K562 (cell line): ENCODE measurements at regions not wholly inside any gene's neighbourhood (a gene's known extent, or its start where the extent isn't known, plus 50 kb on each side); places are given as distances from the start of the nearest gene placed in this dataset.
A peak's percentile ranks its signal among the peaks of the same experiment; 100 is the strongest.

Experiments
- ATAC-seq: fragments of 200-7000 bp; cut with Tn5 transposase; 3 replicates; pipeline ENCODE4 v1.9.1; 2020; ENCODE audit warnings: moderate library complexity
- BruUV-seq: library from RNA; stranded (reverse); fragments of 400-500 nt; replicated peaks from 2 replicates; lab custom pipeline; 2021; lab: Mats Ljungman, UMichigan
- CTCF ChIA-PET: fragments of 300-600 bp; formaldehyde crosslinking; extraction: SDS; loops from one replicate; lab custom pipeline; 2021; ENCODE audit warnings: low intra/inter-chr PET ratio; lab: Yijun Ruan, JAX
- POLR2A ChIA-PET: fragments of 300-600, 350-650 bp; sonication (Branson Sonifier 250); formaldehyde crosslinking; extraction: SDS; loops from one replicate; lab custom pipeline; 2021; ENCODE audit warnings: antibody characterized with exemption, inconsistent platforms; lab: Yijun Ruan, JAX
- DNase-seq, 4 experiments: peaks; one replicate each; pipeline versions ENCODE4 v3.0.0 to v3.0.0-alpha.2; 2011 to 2018; ENCODE audit warnings: low spot score in 3 of 4, mixed read lengths in 3 of 4; ENCODE audit errors: extremely low read depth in 1 of 4
- FAIRE-seq: peaks from 2 replicates; lab custom pipeline; 2011; peaks lifted over from hg19 to GRCh38; lab: Jason Lieb, UNC
- H2AFZ ChIP-seq: 2 replicates; pipeline ENCODE4 v1.6.0; 2011; ENCODE audit warnings: low read depth, low read length, control low read depth, inconsistent platforms
- H3K27ac ChIP-seq: fragments of 200-600 bp; 3 replicates; pipeline ENCODE4 v1.8.0; 2011; ENCODE audit warnings: low read depth, mild to moderate bottlenecking, control low read depth, inconsistent platforms, low read length, moderate library complexity, mixed read lengths; ENCODE audit errors: extremely low read depth
- H3K27me3 ChIP-seq, 2 experiments: fragments of 300-600 bp in 1 of 2; 2 replicates in 1 of 2; 3 replicates in 1 of 2; pipeline versions ENCODE4 v1.6.0 to v1.8.0; 2011; ENCODE audit warnings: inconsistent platforms in 2 of 2, low read length in 2 of 2, mild to moderate bottlenecking in 1 of 2, mixed read lengths in 1 of 2, moderate library complexity in 1 of 2; ENCODE audit not compliant: control insufficient read depth in 2 of 2, insufficient read depth in 2 of 2
- H3K36me3 ChIP-seq: fragments of 300-600 bp; 3 replicates; pipeline ENCODE4 v1.8.0; 2011; ENCODE audit warnings: mild to moderate bottlenecking, low read length, inconsistent platforms; ENCODE audit not compliant: control insufficient read depth, insufficient read depth
- H3K4me1 ChIP-seq, 2 experiments: fragments of 200-600 bp in 1 of 2; replicated peaks in 1 of 2; 2 replicates in 1 of 2; 3 replicates in 1 of 2; pipeline versions ENCODE4 v1.5.1 to v1.8.0; 2011; ENCODE audit warnings: inconsistent platforms in 2 of 2, low read length in 2 of 2, mild to moderate bottlenecking in 1 of 2, mixed read lengths in 1 of 2, moderate library complexity in 1 of 2; ENCODE audit not compliant: control insufficient read depth in 2 of 2, insufficient read depth in 2 of 2
- H3K4me2 ChIP-seq: 2 replicates; pipeline ENCODE4 v1.6.1; 2011; ENCODE audit warnings: low read length, control low read depth, inconsistent platforms, mixed read lengths; ENCODE audit not compliant: insufficient read depth
- H3K4me3 ChIP-seq: fragments of 200-600 bp; sonication (generic), shearing (Covaris generic); 2 replicates; pipeline ENCODE4 v1.5.1; 2016; ENCODE audit warnings: control low read depth, inconsistent platforms
- H3K79me2 ChIP-seq: fragments of 200-600 bp; 3 replicates; pipeline ENCODE4 v1.8.0; 2011; ENCODE audit warnings: low read length, inconsistent platforms; ENCODE audit not compliant: control insufficient read depth, insufficient read depth
- H3K9ac ChIP-seq, 2 experiments: 2 replicates each; pipeline versions ENCODE4 v1.6.0 to v1.6.1; 2011; ENCODE audit warnings: low read depth in 2 of 2, low read length in 2 of 2, control low read depth in 1 of 2, inconsistent platforms in 1 of 2, mild to moderate bottlenecking in 1 of 2, mixed read lengths in 1 of 2; ENCODE audit not compliant: insufficient read depth in 1 of 2
- H3K9me1 ChIP-seq: one replicate; pipeline ENCODE4 v1.6.0; 2011; ENCODE audit warnings: inconsistent platforms, mild to moderate bottlenecking, low read length, moderate library complexity; ENCODE audit not compliant: control insufficient read depth, insufficient read depth
- H3K9me3 ChIP-seq: replicated peaks from 2 replicates; pipeline ENCODE4 v1.5.1; 2011; ENCODE audit warnings: low read depth, low read length, inconsistent platforms; ENCODE audit not compliant: control insufficient read depth, insufficient read depth
- H4K20me1 ChIP-seq: replicated peaks from 2 replicates; pipeline ENCODE4 v1.6.1; 2011; ENCODE audit warnings: low read length, inconsistent platforms, mixed read lengths; ENCODE audit not compliant: control insufficient read depth, insufficient read depth
- CEBPB ChIP-seq: fragments of 450-650 bp; IDR thresholded peaks from 2 replicates; pipeline ENCODE4 v1.6.1; 2016; ENCODE audit warnings: missing genetic modification characterization, missing compliant biosample characterization
- CEBPG ChIP-seq, 3 experiments: fragments of 200-800 bp in 1 of 3; sonication (Bioruptor generic) in 1 of 3; sonication (generic) in 1 of 3; formaldehyde crosslinking in 1 of 3; IDR thresholded peaks in 2 of 3; conservative IDR thresholded peaks in 1 of 3; 2 replicates each; pipeline versions ENCODE4 v1.6.1 to v1.8.0; 2016 to 2022; ENCODE audit warnings: missing compliant biosample characterization in 2 of 3, missing genetic modification characterization in 2 of 3, mild to moderate bottlenecking in 1 of 3, missing genetic modification reagents in 1 of 3
- ZBTB8A ChIP-seq: fragments of 450-650 bp; IDR thresholded peaks from 2 replicates; pipeline ENCODE4 v1.6.1; 2018; ENCODE audit warnings: mild to moderate bottlenecking, moderate library complexity; ENCODE audit not compliant: partially characterized antibody
- WGBS: fragments of 100-300 bp; shearing (Covaris generic); methylation state at CpG from one replicate; pipeline ENCODE4 v1.1.6; 2016; ENCODE audit warnings: low coverage, mixed read lengths; ENCODE audit not compliant: insufficient coverage; ENCODE audit errors: missing lambda C conversion rate; 5-methylcytosine and 5-hydroxymethylcytosine counted together
- in situ Hi-C: fragments of 300-500 bp; cut with MboI; formaldehyde crosslinking; loops from 4 replicates; pipeline ENCODE4 v1.15.0; 2018; ENCODE audit warnings: inconsistent platforms, mixed read lengths
- intact Hi-C: fragments of 100-400 bp; cut with micrococcal nuclease; formaldehyde crosslinking; loops from 2 replicates; pipeline ENCODE4 v1.14.2; 2022
- TF ChIP-seq, protein P1 (sequence below), 2 experiments: fragments of 450-650 bp in 1 of 2; sonication (generic) in 1 of 2; formaldehyde crosslinking in 1 of 2; IDR thresholded peaks in 1 of 2; conservative IDR thresholded peaks in 1 of 2; 2 replicates each; pipeline versions ENCODE4 v1.6.1 to v1.8.1; 2016 to 2023; ENCODE audit warnings: mild to moderate bottlenecking in 2 of 2, moderate library complexity in 2 of 2, inconsistent platforms in 1 of 2, missing genetic modification reagents in 1 of 2
- TF ChIP-seq, protein P2 (sequence below), 2 experiments: IDR thresholded peaks; 2 replicates each; pipeline ENCODE4 v1.6.1; 2012; ENCODE audit warnings: improper control_type of control experiment in 2 of 2, low read depth in 2 of 2, low read length in 2 of 2, borderline replicate concordance in 1 of 2

DNA sequence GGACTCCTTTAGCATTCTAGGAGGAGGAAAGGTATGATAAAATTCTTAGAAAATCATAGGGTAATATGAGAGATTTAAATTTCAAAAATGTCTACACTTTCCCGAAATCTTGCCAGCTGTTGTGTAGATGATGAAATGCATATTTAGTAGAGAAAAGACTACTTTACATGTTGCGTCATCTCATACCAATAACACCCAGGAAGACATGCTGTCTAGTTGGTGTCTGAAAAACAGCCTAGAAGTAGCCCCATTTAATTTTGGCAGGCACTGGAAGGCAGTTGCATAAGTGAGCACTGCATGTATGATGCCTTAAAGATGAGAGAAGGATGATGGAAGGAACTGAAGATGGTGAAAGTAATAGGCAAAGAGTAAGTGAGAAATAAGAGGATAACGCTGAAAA lies 310.5 kb upstream of the TPM1 start:
- TF ChIP-seq, protein P1, sequence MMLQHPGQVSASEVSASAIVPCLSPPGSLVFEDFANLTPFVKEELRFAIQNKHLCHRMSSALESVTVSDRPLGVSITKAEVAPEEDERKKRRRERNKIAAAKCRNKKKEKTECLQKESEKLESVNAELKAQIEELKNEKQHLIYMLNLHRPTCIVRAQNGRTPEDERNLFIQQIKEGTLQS (IDR thresholded peaks at IDR 0.05), result peak; percentile 43; the same call in 1 of the 2 replicates
- TF ChIP-seq, protein P1 (CRISPR knock-in tag; conservative IDR thresholded peaks at IDR 0.05), result no peak
- no peak for TF ChIP-seq ZBTB8A
- TF ChIP-seq, protein P2, sequence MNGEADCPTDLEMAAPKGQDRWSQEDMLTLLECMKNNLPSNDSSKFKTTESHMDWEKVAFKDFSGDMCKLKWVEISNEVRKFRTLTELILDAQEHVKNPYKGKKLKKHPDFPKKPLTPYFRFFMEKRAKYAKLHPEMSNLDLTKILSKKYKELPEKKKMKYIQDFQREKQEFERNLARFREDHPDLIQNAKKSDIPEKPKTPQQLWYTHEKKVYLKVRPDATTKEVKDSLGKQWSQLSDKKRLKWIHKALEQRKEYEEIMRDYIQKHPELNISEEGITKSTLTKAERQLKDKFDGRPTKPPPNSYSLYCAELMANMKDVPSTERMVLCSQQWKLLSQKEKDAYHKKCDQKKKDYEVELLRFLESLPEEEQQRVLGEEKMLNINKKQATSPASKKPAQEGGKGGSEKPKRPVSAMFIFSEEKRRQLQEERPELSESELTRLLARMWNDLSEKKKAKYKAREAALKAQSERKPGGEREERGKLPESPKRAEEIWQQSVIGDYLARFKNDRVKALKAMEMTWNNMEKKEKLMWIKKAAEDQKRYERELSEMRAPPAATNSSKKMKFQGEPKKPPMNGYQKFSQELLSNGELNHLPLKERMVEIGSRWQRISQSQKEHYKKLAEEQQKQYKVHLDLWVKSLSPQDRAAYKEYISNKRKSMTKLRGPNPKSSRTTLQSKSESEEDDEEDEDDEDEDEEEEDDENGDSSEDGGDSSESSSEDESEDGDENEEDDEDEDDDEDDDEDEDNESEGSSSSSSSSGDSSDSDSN (IDR thresholded peaks at IDR 0.05; ENCODE audit: borderline replicate concordance in 1 of 2, low read depth in 2 of 2, low read length in 2 of 2), result no peak
- TF ChIP-seq CEBPG (CRISPR knock-in tag; IDR thresholded peaks at IDR 0.05), result no peak
- peak; percentile 21 to 71; a peak in 2 of 4 replicates for TF ChIP-seq CEBPG (tag; conservative IDR thresholded peaks at IDR 0.05 in 1 of 2, IDR thresholded peaks at IDR 0.05 in 1 of 2)
- TF ChIP-seq CEBPB (tag), result peak; percentile 23; the same call in 1 of the 2 replicates
- ATAC-seq (no peak), FAIRE-seq (no peak), DNase-seq (no peak)
- H3K27ac ChIP-seq, result no peak overlapping the region
- POLR2A ChIA-PET, result no interaction called here
- no TSS peak for BruUV-seq
- peaks cover 4% of the 10 kb centered on the region in 2 experiments; a peak in 3 of 5 replicates for H3K27me3 ChIP-seq
- no peak overlapping the region for H2AFZ ChIP-seq
- H3K9me1 ChIP-seq, result no peaks in the 10 kb centered on the region
- in situ Hi-C loops, result no loop called here
- CTCF ChIA-PET, result no interaction called here
- no peaks in the 10 kb centered on the region for H3K79me2 ChIP-seq
- intact Hi-C loops, result no loop called here
- H3K4me2 ChIP-seq, result no peak overlapping the region
- H3K36me3 ChIP-seq, result no peaks in the 10 kb centered on the region
- no peaks in the 10 kb centered on the region for H3K4me1 ChIP-seq
- no peak overlapping the region for H3K4me3 ChIP-seq
- WGBS, result 0% methylated on average over 3 of the region's 3 CpGs
- no peak overlapping the region for H3K9ac ChIP-seq
- H3K9me3 ChIP-seq, result no peaks in the 10 kb centered on the region
- H4K20me1 ChIP-seq, result no peaks in the 10 kb centered on the region
